ENCODE measurements at regions not wholly inside any gene's neighbourhood (a gene's known extent, or its start where the extent isn't known, plus 50 kb on each side); places are given as distances from the start of the nearest gene placed in this dataset.

- H3K4me3 ChIP-seq, result no peak overlapping the region
- no peak overlapping the region for H3K9ac ChIP-seq
- no peak overlapping the region for H3K4me3 Mint-ChIP-seq
- H3K9me3 ChIP-seq (ENCODE audit: low read depth), result no peaks in the 10 kb centered on the region
- H3K4me1 Mint-ChIP-seq, result peaks cover 4% of the 10 kb centered on the region
- DNase-seq (ENCODE audit: low spot score), result no peak
- no peak overlapping the region for H3K4me2 ChIP-seq
- no peaks in the 10 kb centered on the region for H4K20me1 ChIP-seq (ENCODE audit: low read depth)
- H3K27ac Mint-ChIP-seq, result peak overlapping the region; percentile 24
- no peak for TF ChIP-seq CTCF (IDR thresholded peaks at IDR 0.05)
- TF ChIP-seq EZH2phosphoT487 (IDR thresholded peaks at IDR 0.05), result no peak
- TF ChIP-seq EZH2 (IDR thresholded peaks at IDR 0.05), result no peak
- no peaks in the 10 kb centered on the region for H3K79me2 ChIP-seq (ENCODE audit: low read depth)
- H3K27me3 Mint-ChIP-seq (ENCODE audit: insufficient read depth, low read depth), result no peaks in the 10 kb centered on the region
- no peaks in the 10 kb centered on the region for H3K36me3 ChIP-seq
- H3K4me1 ChIP-seq, result no peaks in the 10 kb centered on the region
- no peak overlapping the region for H2AFZ ChIP-seq (replicated peaks)
- H3K36me3 Mint-ChIP-seq, result no peaks in the 10 kb centered on the region
- no peaks in the 10 kb centered on the region for H3F3A ChIP-seq (ENCODE audit: low read depth)
- H3K9me3 Mint-ChIP-seq, result no peaks in the 10 kb centered on the region
- H3K27me3 ChIP-seq, result no peaks in the 10 kb centered on the region
- no peak overlapping the region for H3K27ac ChIP-seq
These were observed 348.0 kb downstream of the PTPRU start for GRCh38 chr1:29584362-29584761.

GRCh38 chr1:29583727-29584126 lies 347.4 kb downstream of the PTPRU start:
- Mint-ChIP-seq H3K9me3 (no peaks in the 10 kb centered on the region), H3K27me3 (ENCODE audit: insufficient read depth, low read depth) (no peaks in the 10 kb centered on the region), H3K4me3 (no peak overlapping the region), H3K36me3 (no peaks in the 10 kb centered on the region), H3K4me1 (peaks cover 6% of the 10 kb centered on the region), H3K27ac (no peak overlapping the region)
- Histone ChIP-seq H3K36me3 (no peaks in the 10 kb centered on the region), H3K4me2 (no peak overlapping the region), H4K20me1 (ENCODE audit: low read depth) (no peaks in the 10 kb centered on the region), H3K27me3 (no peaks in the 10 kb centered on the region), H2AFZ (replicated peaks) (no peak overlapping the region), H3K27ac (no peak overlapping the region), H3K9me3 (ENCODE audit: low read depth) (no peaks in the 10 kb centered on the region), H3F3A (ENCODE audit: low read depth) (peaks cover 3% of the 10 kb centered on the region), H3K9ac (no peak overlapping the region), H3K4me3 (no peak overlapping the region), H3K79me2 (ENCODE audit: low read depth) (no peaks in the 10 kb centered on the region), H3K4me1 (peaks cover 4% of the 10 kb centered on the region)
- TF ChIP-seq EZH2phosphoT487 (IDR thresholded peaks at IDR 0.05) (no peak), EZH2 (IDR thresholded peaks at IDR 0.05) (no peak), CTCF (IDR thresholded peaks at IDR 0.05) (no peak)
- DNase-seq (ENCODE audit: low spot score), result no peak

GRCh38 chr1:29581256-29581655 lies 344.9 kb downstream of the PTPRU start:
- no peaks in the 10 kb centered on the region for H3K9me3 ChIP-seq (ENCODE audit: low read depth)
- no peak overlapping the region for H3K4me3 ChIP-seq
- H2AFZ ChIP-seq (replicated peaks), result no peak overlapping the region
- Mint-ChIP-seq H3K4me3 (no peak overlapping the region), H3K27ac (no peak overlapping the region), H3K9me3 (no peaks in the 10 kb centered on the region), H3K36me3 (no peaks in the 10 kb centered on the region), H3K27me3 (ENCODE audit: insufficient read depth, low read depth) (no peaks in the 10 kb centered on the region), H3K4me1 (peaks cover 22% of the 10 kb centered on the region)
- TF ChIP-seq CTCF (IDR thresholded peaks at IDR 0.05) (no peak), EZH2 (IDR thresholded peaks at IDR 0.05) (no peak), EZH2phosphoT487 (IDR thresholded peaks at IDR 0.05) (no peak)
- H3K9ac ChIP-seq, result no peak overlapping the region
- H3K27me3 ChIP-seq, result no peaks in the 10 kb centered on the region
- H3K27ac ChIP-seq, result no peak overlapping the region
- H3K36me3 ChIP-seq, result no peaks in the 10 kb centered on the region
- H3K4me1 ChIP-seq, result peaks cover 21% of the 10 kb centered on the region
- peaks cover 15% of the 10 kb centered on the region for H3F3A ChIP-seq (ENCODE audit: low read depth)
- H4K20me1 ChIP-seq (ENCODE audit: low read depth), result no peaks in the 10 kb centered on the region
- H3K4me2 ChIP-seq, result no peak overlapping the region
- no peak for DNase-seq (ENCODE audit: low spot score)
- no peaks in the 10 kb centered on the region for H3K79me2 ChIP-seq (ENCODE audit: low read depth)

Measured in neural progenitor cell (in vitro differentiated cells).